Fibroblast of the conjunctiva (primary cell): ENCODE measurements at regions not wholly inside any gene's neighbourhood (a gene's known extent, or its start where the extent isn't known, plus 50 kb on each side); places are given as distances from the start of the nearest gene placed in this dataset.
"Not testable (repeated sequence)": the region's sequence is repeated elsewhere in the genome, so short reads cannot be mapped to it uniquely, and the experiment has no call there.

Experiments
- DNase-seq: peaks from one replicate; pipeline ENCODE4 v3.0.0-alpha.2; 2010; ENCODE audit warnings: low read depth

DNA sequence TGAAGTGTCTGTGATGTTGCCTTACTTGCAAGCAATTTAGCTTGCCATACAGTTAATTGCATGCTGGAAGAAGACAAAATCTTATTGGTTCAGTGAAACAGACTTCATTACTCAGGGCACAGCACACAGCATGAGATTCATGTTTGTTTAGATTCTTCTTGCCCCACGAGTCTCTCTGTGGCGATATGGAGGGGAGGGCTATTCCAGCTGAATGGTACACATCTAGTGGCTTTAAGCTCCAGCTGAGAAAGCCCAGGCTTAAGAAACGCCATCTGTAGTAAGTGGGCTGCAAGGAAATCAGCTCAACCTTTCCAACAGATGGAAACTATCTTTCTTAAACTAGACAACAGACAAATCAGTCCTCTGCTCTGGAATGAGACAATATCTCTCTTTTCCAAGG lies 1022.0 kb downstream of the NCAM2 start:
- no peak for DNase-seq

DNA sequence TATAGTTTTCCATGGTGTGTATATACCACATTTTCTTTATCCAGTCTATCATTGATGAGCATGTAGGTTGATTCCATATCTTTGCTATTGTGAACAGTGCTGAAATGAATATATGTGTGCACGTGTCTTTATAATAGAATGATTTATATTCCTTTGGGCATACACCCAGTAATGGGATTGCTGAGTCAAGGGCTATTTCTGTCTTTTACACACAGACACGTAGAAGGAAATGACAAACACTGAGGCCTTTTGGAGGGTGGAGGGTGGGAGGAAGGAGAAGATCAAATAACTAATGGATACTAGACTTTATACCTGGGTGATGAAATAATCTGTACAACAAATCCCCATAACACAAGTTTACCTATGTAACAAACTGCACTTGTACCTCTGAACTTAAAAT lies 1025.7 kb downstream of the NCAM2 start:
- DNase-seq: not testable (repeated sequence)

DNA sequence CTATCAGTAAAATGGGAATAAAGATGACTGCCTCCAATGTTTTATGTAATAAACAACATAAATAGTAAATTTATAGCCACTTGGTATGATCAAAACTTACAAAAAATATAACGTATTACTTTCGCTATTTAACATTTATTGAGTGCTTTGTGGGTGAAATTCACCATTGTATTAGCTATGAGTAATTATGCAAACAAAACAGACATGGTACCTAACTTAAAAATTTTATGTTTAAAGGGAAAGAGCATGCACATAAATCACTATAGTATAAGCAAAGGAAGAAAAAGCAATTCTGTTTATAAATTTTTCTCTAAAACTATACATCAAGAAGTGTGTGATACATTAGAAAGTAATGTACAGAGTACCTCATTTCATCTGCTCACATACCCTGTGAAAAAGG lies 1046.2 kb downstream of the NCAM2 start:
- DNase-seq: no peak

DNA sequence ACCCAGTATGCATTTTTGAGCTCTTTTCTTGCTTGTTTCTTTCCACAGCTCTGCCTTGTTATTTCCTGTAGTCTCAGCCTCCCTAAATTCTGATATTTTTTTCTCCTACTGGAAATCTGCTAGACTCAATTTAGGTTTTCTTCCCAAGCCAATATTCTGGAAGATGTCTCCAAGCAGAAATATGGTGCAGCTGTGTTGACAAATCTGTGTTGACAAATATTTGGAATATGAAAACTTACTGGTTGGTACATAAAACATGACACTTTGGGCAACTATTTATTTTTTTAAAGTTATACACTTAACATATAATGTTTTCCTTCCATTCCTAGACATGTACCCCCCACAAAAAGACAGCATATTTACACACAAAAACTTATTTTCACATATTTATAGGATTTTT lies 1048.4 kb downstream of the NCAM2 start:
- DNase-seq: no peak

DNA sequence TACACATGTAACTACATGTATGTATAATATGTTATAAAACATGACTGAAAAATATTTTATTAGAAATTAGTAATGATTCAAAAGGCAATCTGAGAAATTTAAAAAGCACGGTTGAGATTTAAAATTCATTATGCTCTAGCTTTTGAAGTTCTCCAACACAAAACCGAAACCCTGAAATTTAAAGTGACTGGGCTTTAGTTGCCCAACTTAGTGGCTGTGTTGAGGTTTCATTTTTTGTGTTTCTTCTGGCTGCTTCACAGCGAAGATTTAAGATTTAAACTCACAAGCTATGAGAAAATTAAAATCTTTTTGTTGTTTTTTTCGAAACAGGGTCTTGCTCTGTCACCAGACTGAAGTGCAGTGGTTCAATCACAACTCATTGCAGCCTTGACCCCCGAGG lies 1058.7 kb downstream of the NCAM2 start:
- DNase-seq: no peak

DNA sequence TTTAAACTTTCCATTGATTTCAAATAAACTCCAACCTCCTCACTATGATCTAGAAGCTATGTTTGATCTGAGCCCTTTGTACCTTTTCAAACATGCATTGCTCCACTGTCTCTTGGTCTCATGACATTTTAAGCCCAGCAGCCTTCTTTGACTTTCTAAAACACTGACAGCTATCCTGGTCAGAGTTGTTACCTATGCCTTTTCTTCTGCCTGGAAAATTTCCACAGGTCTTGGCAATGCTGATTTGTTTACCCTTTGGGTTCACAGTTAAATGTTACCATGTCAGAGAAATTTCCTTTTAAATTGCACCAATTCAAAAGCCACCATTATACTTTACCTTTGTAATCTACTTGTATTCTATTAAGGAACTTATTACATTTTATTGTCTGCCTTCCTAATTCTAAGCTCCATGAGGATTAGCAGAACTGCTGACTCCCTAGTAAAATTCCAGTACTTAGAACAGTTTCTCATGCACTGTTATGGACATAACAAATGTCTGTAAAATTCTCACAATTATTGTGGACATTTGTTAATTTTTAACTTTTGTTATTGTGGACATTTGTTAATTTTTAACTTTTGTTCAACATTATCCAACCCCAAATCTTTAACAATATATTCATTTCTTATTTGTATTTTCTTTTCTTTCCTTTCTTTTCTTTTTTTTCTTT lies 1064.4 kb downstream of the NCAM2 start:
- DNase-seq: no peak

DNA sequence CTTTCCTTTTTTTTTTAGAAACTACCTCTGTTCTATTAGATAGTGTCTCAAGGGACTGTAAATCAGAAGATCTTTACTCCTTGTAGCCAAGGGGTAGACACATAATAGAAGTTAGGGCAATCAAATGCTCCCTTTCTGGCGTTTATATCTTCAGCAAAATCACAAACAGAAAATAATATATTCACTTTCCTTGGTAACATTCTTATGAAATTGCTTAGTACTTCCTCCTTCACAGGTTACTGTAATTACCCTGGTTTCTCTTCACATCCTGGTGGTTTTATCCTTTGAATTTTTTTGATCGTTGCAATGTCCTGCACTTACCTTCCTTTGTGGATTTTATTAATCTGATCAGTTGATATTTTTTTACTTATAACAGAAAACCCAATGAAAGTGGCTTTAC lies 1064.9 kb downstream of the NCAM2 start:
- no peak for DNase-seq

DNA sequence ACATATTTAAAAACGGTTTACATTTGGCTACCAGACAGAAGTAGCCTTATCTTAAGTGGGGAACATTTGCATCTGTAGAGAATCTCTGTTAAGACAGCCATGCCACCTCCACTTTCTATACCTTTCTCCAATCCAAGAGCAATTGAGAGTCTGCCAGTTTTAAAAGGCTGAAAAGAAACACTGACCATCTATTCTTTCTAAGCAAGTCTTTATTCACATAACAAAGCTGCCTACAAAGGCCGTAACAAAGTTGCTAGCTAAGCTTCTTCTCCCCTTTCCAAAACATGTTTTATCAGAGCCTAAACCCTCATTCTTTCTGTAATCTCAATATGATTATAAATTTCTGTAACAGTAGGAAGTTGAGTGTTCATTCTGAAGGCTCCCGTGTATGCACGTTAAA lies 1078.3 kb downstream of the NCAM2 start:
- no peak for DNase-seq

DNA sequence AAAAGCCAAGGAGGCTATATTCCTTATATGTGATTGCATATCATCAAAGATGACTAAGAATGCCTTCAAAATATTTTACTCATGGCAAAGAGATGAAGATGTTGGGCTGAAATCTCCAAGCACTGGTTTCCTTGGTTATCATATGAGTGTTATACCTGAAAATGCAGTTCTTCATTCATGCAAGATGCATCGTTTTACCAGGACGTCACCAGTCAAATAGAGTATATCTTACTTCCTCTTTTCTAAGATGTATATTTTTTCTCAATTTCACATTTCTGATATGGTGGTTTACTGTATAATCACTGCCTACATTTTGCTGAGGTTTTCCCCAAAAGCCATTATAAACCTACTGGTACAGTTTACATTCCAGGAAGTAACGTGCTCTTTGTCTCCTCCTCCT lies 1085.7 kb downstream of the NCAM2 start:
- no peak for DNase-seq

DNA sequence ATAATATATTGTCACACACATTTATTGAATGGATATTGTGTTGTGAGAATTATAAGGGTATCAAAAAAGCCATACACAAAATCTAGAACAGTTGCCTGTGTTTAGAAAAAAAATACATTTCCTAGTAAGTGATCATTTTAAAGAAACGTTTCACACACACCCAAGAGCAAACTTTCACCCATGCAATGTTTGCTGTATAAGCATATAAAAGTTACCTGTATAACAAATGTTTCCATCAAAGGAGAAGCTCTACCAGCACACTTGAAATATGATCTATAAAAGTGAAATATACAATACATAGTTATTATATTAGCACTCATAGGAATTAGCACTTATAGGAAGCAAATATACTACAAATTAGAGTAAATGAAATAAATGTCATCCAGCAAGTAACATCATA lies 1098.1 kb downstream of the NCAM2 start:
- no peak for DNase-seq

DNA sequence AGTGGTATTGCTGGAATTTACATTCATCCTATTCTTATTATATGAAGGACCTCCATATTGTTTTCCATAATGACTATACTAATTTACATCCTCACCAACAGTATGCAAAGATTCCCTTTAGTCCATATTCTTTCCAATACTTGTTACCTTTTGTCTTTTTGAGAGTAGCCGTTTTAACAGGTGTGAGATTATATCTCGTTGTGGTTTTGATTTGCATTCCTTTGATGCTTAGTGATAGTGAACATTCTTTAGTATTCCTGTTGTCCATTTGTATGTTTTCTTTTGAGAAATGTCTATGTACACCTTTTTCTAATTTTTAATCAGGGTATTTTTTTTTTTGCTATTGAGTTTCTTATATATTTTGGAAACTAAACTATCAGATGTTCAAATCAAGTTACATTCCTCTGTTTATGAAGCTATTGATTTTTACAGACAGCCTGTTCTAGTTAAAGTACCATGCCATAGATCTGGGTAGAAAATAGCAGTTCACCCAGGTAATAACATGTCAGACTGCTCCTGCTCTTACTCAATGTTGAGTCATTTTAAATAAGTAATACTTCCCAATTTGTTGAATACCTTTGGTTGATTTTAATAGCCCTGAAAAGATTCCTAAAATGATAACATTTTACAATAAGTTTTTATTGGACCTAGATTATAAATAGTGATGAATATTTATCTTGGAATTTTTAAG lies 1108.7 kb downstream of the NCAM2 start:
- no peak for DNase-seq

DNA sequence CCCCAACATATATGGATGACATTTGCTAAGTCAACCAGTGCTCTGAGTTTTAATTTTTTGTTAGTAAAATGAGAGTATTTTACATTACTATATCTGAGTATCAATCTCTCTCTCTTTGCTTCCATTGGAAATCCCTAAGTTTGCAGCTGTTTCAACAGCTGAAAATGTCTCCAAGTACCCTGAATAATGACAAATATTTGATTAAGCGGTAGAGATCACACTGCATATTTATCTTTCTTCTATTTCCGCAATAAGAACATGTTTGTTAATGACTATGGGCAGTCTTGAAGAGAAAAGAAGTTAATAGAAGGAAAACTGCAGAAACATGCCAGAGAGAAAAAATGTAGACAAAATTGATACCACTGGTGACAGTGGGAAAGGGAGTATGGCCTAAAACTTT lies 1117.5 kb downstream of the NCAM2 start:
- DNase-seq: no peak

DNA sequence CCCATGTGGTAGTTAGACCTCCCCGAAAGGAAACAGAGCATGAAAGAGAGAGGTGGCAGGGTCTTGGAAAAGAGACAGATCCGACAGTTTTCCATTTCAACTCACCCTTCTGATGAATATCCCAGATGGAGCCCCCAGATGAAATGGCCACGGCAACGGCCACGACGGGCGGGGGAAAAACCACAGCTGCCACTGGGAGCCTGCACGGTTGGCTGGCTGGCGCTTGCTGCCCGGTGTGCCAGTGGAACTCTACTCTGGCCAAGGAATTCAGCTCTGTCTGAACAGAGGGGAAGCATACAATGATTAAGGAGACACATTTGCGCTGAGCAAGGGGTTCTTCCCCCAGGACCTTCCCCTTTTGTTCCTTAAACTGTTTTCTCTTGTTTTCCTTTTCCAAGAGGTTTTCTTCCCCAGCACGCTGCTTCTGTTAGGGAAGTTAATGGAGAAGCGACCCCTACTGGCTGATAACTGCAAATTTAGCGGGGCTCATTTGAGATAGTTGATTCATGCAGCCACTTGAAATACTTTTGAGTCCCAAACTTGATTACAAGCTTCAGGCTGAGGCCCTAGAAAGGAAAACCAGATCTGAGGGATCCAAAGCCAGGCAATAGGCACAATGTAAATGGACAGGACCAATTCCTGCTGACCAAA lies 1122.5 kb downstream of the NCAM2 start:
- DNase-seq: no peak

DNA sequence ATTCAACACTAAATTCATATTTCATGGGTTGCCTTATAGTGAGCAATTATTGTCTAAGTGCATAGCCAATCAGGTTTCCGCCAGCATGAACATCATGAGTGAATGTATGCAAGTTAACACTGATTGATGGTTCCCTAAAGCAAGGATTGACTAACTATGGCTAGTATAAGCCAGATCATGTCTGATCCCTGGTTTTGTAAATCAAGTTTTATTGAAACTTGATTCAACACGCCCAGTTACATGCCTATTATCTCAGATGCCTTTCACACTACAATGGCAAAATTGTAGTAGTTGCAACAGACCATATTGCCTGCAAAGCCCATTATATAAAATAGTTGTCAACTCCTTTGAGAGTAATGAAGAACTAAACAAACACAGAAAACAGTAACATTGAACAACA lies 1127.4 kb downstream of the NCAM2 start:
- no peak for DNase-seq

DNA sequence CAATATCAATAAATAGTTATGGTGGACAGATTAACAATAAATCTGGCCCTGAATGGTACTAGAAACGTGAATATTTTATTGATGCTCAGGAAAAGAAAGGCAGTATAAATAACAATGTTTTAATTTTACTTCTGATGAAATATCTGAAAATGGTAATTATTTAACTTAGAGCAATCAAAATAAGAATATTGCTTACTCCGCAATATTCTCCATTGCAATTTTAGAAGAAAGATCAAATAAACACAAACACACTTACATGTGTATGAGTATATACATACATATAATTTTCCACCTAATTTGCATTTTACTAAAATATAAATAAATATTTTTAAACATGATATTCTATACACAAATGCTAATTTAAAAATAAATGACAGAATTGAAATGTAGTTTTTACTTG lies 1130.5 kb downstream of the NCAM2 start:
- DNase-seq: no peak

DNA sequence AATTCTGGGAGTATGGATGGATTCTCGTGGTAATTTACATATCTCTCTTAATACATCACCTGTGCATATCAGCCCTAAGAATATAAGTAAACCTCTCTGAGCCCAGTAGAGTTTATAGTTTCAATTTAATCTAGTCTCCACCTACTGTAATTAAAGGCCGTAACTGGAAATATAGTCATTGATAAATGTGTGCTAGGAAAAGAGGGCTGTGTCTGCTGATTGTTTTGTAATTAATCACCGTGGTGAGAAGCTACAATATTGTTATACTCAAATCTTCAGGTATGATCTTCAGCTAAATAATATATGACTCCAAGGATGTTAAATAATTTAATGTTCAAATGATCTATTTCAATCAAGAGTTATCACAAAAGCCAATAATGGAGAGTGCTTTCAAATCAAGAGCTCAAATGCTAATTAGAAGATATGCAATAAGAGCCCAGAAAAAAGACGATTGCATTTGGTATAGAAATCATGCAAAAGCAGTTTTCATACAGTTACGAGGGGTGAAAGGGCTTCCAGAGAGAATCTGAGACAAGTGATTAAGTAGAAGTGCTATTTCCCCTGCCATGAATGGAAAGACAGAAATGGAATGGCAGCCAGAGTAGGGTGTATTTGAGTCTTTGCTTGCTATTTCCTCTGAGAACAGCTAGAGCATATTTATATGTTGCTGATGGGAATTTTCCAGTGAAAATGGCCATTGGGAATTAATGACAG lies 1134.3 kb downstream of the NCAM2 start:
- DNase-seq: no peak

DNA sequence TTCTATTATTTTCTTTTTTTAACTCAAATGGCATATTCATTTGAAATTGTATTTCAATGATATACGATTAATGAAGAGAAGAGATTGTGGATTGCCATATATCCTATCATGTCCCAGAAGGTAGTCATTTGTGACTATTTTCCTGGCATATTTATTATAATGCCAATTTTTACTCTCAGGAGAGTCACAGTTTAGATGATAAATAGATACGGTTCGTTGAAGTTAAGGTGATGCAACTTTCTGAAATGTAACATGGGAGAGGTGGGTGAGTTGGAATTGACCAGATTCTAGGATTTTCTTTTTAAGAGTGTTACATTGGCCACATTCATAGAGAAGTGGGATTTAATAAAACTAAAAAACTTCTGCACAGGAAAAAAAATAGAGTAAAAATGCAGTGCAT lies 1138.5 kb downstream of the NCAM2 start:
- DNase-seq: no peak

DNA sequence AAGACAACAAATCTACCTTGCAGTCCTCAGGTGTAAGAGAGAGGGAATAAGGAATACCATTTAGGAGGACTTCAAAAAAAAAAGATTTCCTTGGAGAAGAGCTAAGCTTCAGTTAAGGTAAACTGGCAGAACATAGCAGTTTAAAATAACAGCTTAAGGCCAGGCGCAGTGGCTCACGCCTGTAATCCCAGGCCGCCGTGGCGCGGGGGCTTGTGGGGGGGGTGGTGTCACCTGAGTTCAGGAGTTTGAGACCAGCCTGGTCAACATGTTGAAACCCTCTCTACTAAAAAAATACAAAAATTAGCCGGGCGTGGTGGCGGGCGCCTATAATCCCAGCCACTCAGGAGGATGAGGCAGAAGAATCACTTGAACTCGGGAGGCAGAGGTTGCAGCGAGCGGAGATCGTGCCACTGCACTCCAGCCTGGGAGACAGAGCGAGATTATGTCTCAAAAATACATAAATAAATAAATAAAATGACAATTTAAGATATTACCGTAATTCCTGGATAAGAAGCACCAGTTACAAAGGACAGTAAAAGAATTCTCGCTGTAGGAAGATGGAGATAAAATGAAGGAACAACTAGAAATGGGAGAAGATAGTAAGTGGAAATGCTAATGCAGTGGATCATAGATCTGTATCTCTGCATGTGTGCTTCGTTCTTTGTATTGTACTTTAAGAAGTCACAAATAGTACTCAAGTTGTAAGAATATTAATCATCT lies 1140.2 kb downstream of the NCAM2 start:
- no peak for DNase-seq

DNA sequence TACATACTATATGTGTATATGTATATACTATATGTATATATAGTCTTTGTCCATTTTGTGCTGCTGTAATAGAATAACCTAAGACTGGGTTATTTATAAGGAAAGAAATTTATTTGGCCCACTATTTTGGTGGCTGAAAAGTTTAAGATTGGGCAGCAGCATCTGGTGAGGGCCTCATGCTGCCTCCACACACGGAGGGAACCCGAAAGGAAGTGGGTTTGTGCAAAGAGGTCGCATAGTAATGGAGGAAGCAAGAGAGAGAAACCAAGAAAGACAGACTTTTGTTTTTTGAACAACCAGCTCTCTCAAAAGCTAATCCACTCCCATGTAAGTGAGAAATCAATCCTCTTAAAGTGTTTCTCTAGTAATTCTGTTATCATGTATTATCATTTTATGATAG lies 1147.3 kb downstream of the NCAM2 start:
- no peak for DNase-seq

DNA sequence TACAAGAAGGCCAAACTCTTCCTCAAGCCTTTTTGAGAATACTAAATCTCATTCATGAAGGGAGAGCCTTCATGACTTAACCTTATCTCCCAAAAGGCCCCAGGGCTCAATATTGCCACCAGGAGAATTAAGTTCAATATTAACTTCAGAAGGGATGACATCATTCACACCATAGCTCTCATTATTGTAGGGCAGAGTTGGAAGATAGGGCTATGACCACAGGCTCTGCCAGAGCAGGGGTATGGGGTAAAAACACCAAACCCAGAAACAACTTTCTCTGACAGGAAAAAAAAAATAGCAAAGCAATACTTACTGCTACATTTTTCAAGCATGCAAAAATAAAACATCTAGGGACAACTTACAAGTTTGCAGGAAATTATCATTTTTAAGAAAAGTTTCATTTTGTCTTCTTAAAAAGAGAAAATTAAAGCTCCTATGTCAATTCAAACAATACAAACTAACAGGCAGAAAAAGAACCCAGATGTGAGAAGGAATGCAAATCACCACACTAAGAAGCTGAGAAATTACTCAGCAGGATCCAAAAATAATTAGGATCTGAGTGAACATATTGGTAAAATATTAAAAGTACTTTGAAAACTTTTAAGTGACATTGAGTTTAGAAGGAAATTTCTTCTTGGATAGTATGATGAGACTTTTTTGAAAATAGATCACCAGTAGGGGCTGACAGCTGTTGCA lies 1156.5 kb downstream of the NCAM2 start:
- DNase-seq: no peak

DNA sequence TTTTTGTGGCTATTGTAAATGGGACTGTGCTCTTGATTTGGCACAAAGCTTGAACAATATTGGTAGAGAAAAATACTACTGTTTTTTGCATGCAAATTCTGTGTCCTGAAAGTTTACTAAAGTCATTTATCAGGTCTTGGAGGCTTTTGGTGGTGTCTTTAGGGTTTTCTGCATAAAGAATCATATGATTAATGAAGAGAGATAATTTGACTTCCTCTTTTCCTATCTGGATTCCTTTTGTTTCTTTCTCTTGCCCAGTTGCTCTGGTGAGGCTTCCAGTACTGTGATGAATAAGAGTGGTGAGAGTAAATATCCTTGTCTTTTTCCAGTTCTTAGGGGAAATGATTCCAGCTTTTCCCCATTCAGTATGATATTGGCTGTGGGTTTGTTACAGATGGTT lies 1166.7 kb downstream of the NCAM2 start:
- DNase-seq: no peak

DNA sequence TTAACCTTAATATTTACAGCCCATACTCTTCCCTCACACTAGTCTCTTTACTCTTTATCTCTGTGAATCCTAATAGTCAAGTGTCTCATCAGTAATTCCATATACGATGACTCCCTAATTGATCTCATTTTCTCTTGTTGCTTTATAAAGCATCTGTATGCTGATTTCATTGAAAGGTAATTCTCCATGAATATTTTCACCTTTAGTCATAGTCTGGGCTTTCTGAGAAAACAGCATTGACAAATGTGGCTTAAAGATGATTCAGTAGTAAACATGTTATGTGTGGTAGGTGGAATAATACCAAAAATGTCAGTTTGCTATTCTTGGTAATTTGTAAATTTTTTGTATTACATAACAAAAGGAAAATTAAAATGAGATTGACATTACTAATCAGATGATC lies 1176.5 kb downstream of the NCAM2 start:
- no peak for DNase-seq
